ENCODE measurements at regions not wholly inside any gene's neighbourhood (a gene's known extent, or its start where the extent isn't known, plus 50 kb on each side); places are given as distances from the start of the nearest gene placed in this dataset.
"Not testable (repeated sequence)": the region's sequence is repeated elsewhere in the genome, so short reads cannot be mapped to it uniquely, and the experiment has no call there.

GRCh38 chr2:216775043-216775453 lies 79.7 kb upstream of the IGFBP5 start:
- DNase-seq (ENCODE audit: low read depth): no peak

DNA sequence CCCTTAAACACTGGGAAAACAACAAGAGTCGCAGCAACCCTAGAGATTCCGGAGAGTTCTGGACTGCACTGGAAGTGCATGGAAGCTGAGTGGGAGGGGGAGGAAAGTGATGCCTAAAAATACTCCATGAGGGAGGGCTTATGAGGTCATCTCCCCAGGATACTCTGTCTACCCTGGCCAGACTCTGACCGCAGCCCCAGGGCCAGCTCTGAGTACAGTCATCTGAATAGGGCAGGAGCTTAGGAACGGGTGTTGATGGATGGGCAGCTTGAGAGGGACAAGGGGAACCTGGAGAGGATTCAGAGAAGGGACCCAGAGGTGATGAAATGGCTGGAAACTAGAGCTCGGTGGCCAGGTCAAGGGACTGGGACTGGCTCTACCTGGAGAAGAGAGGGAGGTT lies 79.3 kb upstream of the IGFBP5 start:
- DNase-seq (ENCODE audit: low read depth): no peak

- DNase-seq (ENCODE audit: low read depth): no peak
Measured at GRCh38 chr2:216774180-216774579, 78.8 kb upstream of the IGFBP5 start.

- DNase-seq (ENCODE audit: low read depth): no peak
Measured at GRCh38 chr2:216773072-216773471, 77.7 kb upstream of the IGFBP5 start.

- no peak for DNase-seq (ENCODE audit: low read depth)
Measured at GRCh38 chr2:216770717-216771116, 75.4 kb upstream of the IGFBP5 start.

DNA sequence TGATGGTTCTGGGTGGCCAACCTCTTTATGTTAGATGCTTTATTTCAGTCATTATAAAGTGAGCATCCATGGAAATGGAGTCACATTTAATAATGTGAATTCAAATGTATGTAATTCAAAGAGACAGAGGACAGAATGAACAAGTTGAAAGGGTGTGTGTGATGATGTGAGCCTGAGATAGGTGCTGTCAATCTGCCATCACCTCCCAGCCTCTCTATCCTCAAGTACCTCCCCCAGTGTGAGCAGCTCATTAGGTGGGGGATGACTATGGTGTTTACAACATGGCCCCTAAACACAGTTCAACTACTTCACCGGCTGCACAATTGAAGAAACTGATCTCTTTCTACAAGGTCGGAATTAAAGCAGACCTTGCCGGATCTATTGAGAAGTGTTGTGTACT lies 74.7 kb upstream of the IGFBP5 start:
- DNase-seq (ENCODE audit: low read depth): no peak

DNA sequence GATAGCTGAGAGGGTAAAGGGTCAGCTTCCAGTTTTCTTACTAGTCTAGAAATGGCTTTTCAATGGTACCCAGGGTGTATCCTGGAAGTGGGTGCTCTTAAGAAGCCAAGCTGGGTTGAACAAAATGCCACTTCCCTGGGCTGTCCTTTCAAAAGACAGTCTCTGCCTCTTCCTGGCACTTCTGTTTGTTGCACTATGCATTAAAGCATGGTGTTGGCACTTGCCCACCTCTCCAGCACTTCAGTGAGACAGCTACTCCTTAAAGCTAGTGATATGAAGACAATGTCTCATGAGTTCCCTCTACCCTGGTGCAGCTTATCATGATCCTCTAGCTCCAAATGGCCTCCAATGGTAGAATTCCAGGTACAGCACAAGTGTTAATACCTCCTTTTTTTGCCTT lies 74.3 kb upstream of the IGFBP5 start:
- no peak for DNase-seq (ENCODE audit: low read depth)

GRCh38 chr2:216768908-216769411 lies 73.6 kb upstream of the IGFBP5 start:
- no peak for DNase-seq (ENCODE audit: low read depth)

- no peak for DNase-seq (ENCODE audit: low read depth)
Measured at GRCh38 chr2:216765761-216766262, 70.5 kb upstream of the IGFBP5 start.

GRCh38 chr2:216763396-216763795 lies 68.0 kb upstream of the IGFBP5 start:
- no peak for DNase-seq (ENCODE audit: low read depth)

DNA sequence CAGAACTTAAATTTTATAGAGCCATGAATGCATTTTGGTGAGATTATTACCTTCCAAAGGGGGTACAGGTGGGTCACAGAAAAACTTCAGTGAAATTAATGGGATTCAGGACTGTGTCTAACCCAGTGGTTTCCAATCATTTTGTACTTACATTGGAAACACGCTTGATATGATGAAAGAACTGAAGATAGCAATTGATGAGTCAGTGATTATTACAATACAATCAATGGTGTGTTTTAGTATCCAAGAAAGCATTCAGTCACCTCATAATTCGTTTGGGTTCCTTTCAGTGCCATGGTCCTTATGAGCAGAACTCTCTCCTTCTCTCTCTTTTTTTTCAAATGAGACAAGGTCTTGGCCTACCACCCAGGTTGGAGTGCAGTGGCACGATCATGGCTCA lies 66.5 kb upstream of the IGFBP5 start:
- no peak for DNase-seq (ENCODE audit: low read depth)

DNA sequence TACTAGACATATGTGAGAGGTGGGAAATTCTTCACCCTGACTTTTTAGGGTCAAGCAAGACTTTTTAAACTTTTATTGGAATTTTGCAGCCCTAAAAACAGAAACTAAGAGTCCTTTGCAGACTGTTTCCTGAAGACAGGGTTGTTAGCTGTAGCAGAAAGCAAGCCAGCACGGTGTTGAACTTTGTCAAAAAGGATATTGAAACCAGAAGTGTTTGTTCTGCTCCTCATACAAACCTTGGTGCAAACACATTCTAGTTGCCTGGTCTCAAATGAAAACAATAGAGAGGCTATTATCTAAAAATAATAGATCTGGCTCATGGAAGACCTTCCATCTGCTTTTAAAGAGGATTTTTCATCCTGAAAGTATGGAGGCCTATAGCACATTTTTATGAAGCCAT lies 65.8 kb upstream of the IGFBP5 start:
- no peak for DNase-seq (ENCODE audit: low read depth)

DNA sequence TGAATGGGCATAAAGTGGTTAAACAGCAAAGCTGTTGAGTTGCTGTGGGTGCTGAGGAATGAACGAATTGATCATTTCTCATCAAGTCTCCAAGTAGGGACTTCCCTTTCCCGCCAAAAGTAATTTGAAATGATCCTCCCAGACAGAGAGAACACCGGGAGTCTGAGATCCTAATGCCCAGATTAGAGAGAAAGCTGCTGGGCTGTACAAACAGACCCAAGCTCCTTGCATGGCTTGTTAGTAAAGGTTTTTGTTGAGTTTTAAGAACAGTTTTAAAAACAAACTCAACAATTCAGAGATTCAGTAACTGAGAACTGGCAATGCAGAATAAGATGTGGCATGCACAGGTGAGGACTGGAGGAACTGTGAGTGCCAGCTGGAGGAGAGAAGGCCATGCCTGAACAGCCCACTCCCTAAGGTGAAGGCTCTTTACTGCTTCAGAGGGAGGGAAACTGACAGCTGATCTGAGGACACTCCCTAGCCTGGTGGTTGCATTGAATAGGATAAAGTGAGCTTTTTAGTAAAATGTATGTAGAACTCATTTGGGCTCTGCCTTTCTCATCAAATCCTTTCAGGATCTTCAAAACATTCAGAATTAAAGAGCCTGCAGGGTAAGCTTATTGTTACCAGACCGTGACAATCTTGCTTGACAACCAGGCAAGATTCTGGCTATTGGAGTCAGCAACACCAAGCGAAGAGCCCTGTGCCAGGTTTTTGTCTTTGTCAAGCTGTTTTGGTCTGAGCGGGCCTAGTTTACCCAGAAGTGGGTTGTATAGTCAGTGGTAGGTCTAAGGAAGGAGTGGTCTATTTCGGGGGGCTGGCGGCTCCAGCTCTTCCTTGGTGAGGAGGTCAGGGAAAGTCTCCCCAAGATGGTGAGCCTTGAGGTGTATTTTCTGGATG lies 63.2 kb upstream of the IGFBP5 start:
- DNase-seq (ENCODE audit: low read depth): no peak

DNA sequence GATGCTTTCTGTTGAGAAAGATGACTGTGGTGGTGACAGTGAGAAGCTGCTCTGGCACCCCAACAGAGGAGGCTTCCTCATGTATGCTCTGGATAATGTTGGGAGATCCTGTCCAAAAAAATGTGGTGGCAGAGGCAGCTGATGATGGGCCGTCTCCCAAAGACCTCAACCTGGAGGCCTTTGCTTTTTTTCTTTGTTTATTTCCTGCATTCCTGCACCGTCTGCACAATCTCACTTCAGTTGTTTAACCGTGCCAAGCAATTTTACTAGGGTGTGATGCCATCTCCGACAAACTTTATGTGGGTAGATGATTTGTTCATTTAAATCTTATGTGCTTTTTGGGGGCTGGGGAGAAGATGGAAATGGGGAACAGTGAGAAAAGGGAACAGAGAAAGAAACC lies 62.2 kb upstream of the IGFBP5 start:
- no peak for DNase-seq (ENCODE audit: low read depth)

- no peak for DNase-seq (ENCODE audit: low read depth)
Measured at GRCh38 chr2:216756435-216756834, 61.1 kb upstream of the IGFBP5 start.

DNA sequence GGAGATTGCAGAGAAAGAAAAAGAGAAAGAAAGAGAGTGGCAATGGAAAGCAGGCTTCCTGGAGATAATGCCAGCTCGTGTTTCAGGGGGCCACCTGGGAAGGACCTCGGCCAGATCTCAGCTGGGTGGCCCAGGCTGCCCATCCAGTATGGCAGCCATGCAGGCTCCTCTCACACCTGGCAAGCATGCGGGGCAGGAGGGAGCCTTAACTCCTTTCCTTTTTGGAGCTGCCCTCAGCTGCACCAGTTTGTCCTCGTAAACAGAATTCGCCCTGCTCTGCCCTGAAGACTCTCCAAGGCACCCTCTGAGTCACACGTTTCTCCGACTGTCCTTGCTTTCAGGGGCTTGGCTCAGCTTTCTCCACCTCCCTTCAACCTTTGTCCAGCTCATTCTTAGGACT lies 59.5 kb upstream of the IGFBP5 start:
- no peak for DNase-seq (ENCODE audit: low read depth)

DNA sequence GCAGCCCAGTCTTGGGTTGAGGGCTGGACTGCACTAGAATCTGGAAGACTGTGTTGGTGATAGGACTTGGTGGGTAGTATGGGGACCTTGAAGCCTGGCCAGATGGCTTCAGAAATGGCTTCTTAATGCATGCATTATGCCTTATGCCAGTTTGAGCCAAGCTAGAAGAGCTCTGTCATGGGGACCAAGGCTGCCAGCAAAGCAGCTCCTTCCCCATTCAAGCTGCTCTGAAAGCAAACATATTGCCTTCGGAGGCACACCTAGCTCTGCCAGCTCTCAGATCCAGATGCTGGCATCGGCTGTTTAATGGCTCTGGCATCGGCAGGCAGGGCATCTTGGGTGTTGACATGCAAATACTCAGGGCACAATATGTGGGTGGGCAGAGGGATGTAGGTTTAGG lies 59.0 kb upstream of the IGFBP5 start:
- no peak for DNase-seq (ENCODE audit: low read depth)

DNA sequence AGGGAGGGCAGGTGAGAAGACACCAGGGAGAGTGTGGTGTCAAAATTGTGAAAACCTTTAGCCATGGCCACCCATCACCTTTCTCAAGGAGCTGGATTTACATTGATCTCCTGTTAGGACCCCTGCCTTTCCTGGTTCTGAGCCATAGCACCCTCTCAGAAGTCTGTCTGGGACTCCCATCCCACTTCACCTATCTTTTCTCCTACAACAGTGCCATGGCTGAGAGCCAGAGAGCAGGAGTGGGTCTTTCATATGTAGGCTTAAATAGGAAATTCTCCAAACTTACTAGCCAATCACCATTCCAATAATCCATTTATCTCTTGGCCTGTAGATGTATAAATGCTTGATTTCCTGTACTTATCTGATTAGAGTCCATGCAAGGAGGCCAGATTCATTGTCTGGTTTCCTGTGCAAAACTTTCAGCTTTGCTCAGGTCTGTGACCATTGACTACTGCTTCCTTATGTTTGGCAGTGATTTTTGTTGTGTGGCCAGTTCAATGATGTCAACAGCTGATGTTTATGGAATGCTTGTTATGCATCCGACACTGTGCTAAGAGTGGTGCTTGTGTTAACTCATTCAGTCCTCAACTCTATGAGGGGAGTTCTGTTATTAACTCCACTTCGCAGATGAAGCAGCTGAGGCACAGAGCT lies 57.6 kb upstream of the IGFBP5 start:
- no peak for DNase-seq (ENCODE audit: low read depth)

DNA sequence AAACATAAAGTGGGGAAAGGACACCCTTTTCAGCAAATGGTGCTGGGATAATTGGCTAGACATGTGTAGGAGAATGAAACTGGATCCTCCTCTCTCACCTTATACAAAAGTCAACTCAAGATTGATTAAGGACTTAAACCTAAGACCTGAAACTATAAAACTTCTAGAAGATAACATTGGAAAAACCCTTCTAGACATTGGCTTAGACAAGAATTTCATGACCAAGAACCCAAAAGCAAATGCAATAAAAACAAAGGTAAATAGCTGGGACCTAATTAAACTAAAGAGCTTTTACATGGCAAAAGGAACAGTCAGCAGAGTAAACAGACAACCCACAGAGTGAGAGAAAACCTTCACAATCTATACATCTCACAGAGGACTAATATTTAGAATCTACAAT lies 55.4 kb upstream of the IGFBP5 start:
- DNase-seq (ENCODE audit: low read depth): not testable (repeated sequence)

- DNase-seq (ENCODE audit: low read depth): not testable (repeated sequence)
Measured at GRCh38 chr2:216746268-216746667, 50.9 kb upstream of the IGFBP5 start.

GRCh38 chr2:216745453-216745852 lies 50.1 kb upstream of the IGFBP5 start:
- no peak for DNase-seq (ENCODE audit: low read depth)
